AG09319 (cell line): ENCODE measurements at regions not wholly inside any gene's neighbourhood (a gene's known extent, or its start where the extent isn't known, plus 50 kb on each side); places are given as distances from the start of the nearest gene placed in this dataset.
"Not testable (repeated sequence)": the region's sequence is repeated elsewhere in the genome, so short reads cannot be mapped to it uniquely, and the experiment has no call there.

Experiments used
- DNase-seq: peaks from one replicate; pipeline ENCODE4 v3.0.0-alpha.2; 2010; ENCODE audit warnings: low read depth; ENCODE audit errors: extremely low read depth
- CTCF ChIP-seq: IDR thresholded peaks from 2 replicates; pipeline ENCODE4 v1.5.1; 2011; ENCODE audit warnings: low read depth, mild to moderate bottlenecking, inconsistent platforms, low read length, moderate library complexity

GRCh38 chr5:104061707-104062106, 499.1 kb upstream of the NUDT12 start:
- no peak for DNase-seq
- TF ChIP-seq CTCF = no peak

GRCh38 chr5:104053353-104053649, 490.7 kb upstream of the NUDT12 start:
- TF ChIP-seq CTCF = no peak
- no peak for DNase-seq

- DNase-seq = no peak
- TF ChIP-seq CTCF = no peak
Observed at GRCh38 chr5:104052558-104053352, 490.2 kb upstream of the NUDT12 start.

- TF ChIP-seq CTCF = no peak
- DNase-seq = no peak
Observed at GRCh38 chr5:104050436-104050835, 487.8 kb upstream of the NUDT12 start.

GRCh38 chr5:104049752-104050151, 487.2 kb upstream of the NUDT12 start:
- no peak for DNase-seq
- no peak for TF ChIP-seq CTCF

- no peak for TF ChIP-seq CTCF
- no peak for DNase-seq
Observed at GRCh38 chr5:104048231-104048630, 485.6 kb upstream of the NUDT12 start.

GRCh38 chr5:104045987-104046386, 483.4 kb upstream of the NUDT12 start:
- no peak for DNase-seq
- TF ChIP-seq CTCF = no peak

- DNase-seq = not testable (repeated sequence)
Observed at GRCh38 chr5:104039871-104040270, 477.3 kb upstream of the NUDT12 start.

- DNase-seq = not testable (repeated sequence)
Observed at GRCh38 chr5:104037136-104037535, 474.5 kb upstream of the NUDT12 start.

- DNase-seq = not testable (repeated sequence)
Observed at GRCh38 chr5:104033186-104033585, 470.6 kb upstream of the NUDT12 start.
